ENCODE measurements at regions not wholly inside any gene's neighbourhood (a gene's known extent, or its start where the extent isn't known, plus 50 kb on each side); places are given as distances from the start of the nearest gene placed in this dataset.

DNA sequence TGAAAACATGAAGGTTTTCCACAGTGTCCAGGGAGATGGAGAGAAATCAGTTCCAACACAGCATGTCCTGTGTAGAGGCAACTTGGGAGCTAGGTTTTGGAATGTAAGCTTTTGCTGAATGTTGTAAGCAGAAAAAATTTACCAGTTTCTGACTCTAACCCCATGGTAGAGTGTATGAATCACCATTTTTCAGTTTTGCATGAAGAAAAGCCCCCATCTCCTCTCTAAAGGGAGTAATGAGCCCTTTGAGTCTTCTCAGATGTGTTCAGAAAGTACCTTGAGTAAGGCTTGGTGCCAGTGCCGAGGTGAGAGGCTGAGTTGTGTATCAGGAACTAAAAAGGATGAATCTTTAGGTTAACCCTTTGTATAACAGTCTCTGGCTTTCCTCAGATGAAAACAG lies 96.2 kb downstream of the ADRB2 start:
- TF ChIP-seq CTCF (IDR thresholded peaks at IDR 0.05) (no peak), POLR2A (IDR thresholded peaks at IDR 0.05) (no peak)
